Astrocyte (in vitro differentiated cells and primary cell): ENCODE measurements at regions not wholly inside any gene's neighbourhood (a gene's known extent, or its start where the extent isn't known, plus 50 kb on each side); places are given as distances from the start of the nearest gene placed in this dataset.
A peak's percentile ranks its signal among the peaks of the same experiment; 100 is the strongest.

Experiments used
- DNase-seq: peaks from one replicate; pipeline ENCODE4 v3.0.0-alpha.2; 2010; ENCODE audit warnings: low read depth
- FAIRE-seq: peaks from 2 replicates; lab custom pipeline; 2011; peaks lifted over from hg19 to GRCh38; lab: Jason Lieb, UNC
- H2AFZ ChIP-seq: 2 replicates; pipeline ENCODE4 v1.6.0; 2012; ENCODE audit warnings: low read depth, low read length, inconsistent platforms
- H3K27ac ChIP-seq: 2 replicates; pipeline ENCODE4 v1.5.1; 2011; ENCODE audit warnings: low read depth, low read length, inconsistent platforms
- H3K27me3 ChIP-seq: 2 replicates; pipeline ENCODE4 v1.6.0; 2011; ENCODE audit warnings: low read length, inconsistent platforms; ENCODE audit not compliant: insufficient read depth
- H3K36me3 ChIP-seq: 2 replicates; pipeline ENCODE4 v1.5.1; 2011; ENCODE audit warnings: low read length, inconsistent platforms; ENCODE audit not compliant: insufficient read depth
- H3K4me1 ChIP-seq: 2 replicates; pipeline ENCODE4 v1.5.1; 2011; ENCODE audit warnings: low read length, inconsistent platforms; ENCODE audit not compliant: insufficient read depth
- H3K4me2 ChIP-seq: 2 replicates; pipeline ENCODE4 v1.6.0; 2012; ENCODE audit warnings: low read length, inconsistent platforms
- H3K4me3 ChIP-seq: 2 replicates; pipeline ENCODE4 v1.5.1; 2011; ENCODE audit warnings: low read depth, mild to moderate bottlenecking, low read length, inconsistent platforms; ENCODE audit not compliant: insufficient read depth
- H3K79me2 ChIP-seq: 2 replicates; pipeline ENCODE4 v1.6.0; 2012; ENCODE audit warnings: mild to moderate bottlenecking, low read length, inconsistent platforms; ENCODE audit not compliant: insufficient read depth
- H3K9ac ChIP-seq: 2 replicates; pipeline ENCODE4 v1.6.0; 2012; ENCODE audit warnings: mild to moderate bottlenecking, low read length, inconsistent platforms
- H3K9me3 ChIP-seq: 2 replicates; pipeline ENCODE4 v1.5.1; 2012; ENCODE audit warnings: low read depth, mild to moderate bottlenecking, low read length, inconsistent platforms; ENCODE audit not compliant: insufficient read depth
- H4K20me1 ChIP-seq: 2 replicates; pipeline ENCODE4 v1.6.0; 2012; ENCODE audit warnings: low read length, inconsistent platforms; ENCODE audit not compliant: insufficient read depth
- H3K27ac Mint-ChIP-seq: one replicate; pipeline ENCODE4 v1.8.0; 2021; ENCODE audit warnings: mild to moderate bottlenecking, mixed read lengths; ENCODE audit not compliant: unreplicated experiment
- H3K27me3 Mint-ChIP-seq: one replicate; pipeline ENCODE4 v1.8.0; 2021; ENCODE audit warnings: low read depth, mixed read lengths; ENCODE audit not compliant: unreplicated experiment
- H3K36me3 Mint-ChIP-seq: one replicate; pipeline ENCODE4 v1.8.0; 2021; ENCODE audit warnings: low read depth, mixed read lengths; ENCODE audit not compliant: unreplicated experiment
- H3K4me1 Mint-ChIP-seq: one replicate; pipeline ENCODE4 v1.8.0; 2021; ENCODE audit warnings: low read depth, mixed read lengths; ENCODE audit not compliant: unreplicated experiment
- H3K4me3 Mint-ChIP-seq: one replicate; pipeline ENCODE4 v1.8.0; 2021; ENCODE audit warnings: mild to moderate bottlenecking, moderate library complexity, mixed read lengths; ENCODE audit not compliant: unreplicated experiment
- H3K9me3 Mint-ChIP-seq: one replicate; pipeline ENCODE4 v1.8.0; 2021; ENCODE audit warnings: mild to moderate bottlenecking, mixed read lengths; ENCODE audit not compliant: unreplicated experiment
- EZH2 ChIP-seq: IDR thresholded peaks from 2 replicates; pipeline ENCODE4 v1.6.1; 2012; ENCODE audit warnings: mild to moderate bottlenecking, low read length, inconsistent platforms; ENCODE audit not compliant: insufficient read depth
- TF ChIP-seq, protein P1 (sequence below): IDR thresholded peaks from 2 replicates; pipeline ENCODE4 v1.5.1; 2011; ENCODE audit warnings: low read depth, mild to moderate bottlenecking, inconsistent platforms, low read length, moderate library complexity; ENCODE audit not compliant: insufficient read depth

DNA sequence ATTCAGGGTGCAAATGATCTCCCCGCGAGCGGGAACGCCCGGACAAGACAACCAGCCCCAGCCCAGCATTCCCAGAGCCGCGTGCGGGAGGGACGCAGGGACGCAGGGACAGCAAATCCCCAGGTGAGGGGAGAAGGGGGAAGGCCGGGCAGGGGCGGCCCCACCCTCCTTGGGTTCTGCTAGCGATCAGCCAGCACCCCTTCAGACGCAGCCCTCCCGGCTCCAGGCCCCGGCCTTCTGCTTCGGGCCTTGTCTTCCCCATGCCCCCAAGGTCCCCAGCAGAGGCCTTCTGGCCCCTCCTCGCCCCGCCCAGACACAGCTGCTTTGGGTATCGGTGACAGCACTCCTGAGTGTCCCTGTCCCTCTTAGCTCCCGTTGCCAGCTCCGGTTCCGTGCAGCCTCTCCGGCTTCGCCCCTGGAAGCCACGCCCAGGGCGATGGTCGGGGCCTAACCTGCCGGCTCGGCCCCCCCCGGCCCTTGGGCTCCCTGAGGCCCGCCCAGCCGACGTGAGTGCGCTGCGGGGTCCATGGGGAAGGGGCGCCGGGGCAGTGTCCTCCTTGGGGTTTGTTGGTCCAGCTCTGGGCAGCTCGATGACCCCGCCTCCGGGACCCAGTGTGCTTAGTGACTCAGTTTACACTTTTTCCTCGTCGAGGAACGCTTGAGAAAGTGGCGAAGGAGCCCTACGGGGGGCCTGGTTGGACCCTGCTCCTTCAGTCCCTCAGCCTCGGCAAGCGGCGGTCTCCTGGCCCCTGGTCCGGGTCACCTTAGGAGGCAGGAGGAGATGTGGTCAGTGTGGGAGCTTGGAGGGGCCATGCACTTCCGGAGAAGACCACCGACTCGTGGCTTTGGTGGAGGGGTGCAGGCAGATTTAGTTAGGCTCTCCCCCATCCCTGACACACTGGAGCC lies 50.5 kb upstream of the AMZ2 start:
- H3K9me3 ChIP-seq = no peaks in the 10 kb centered on the region
- no peaks in the 10 kb centered on the region for H3K9me3 Mint-ChIP-seq
- FAIRE-seq = no peak
- H3K4me2 ChIP-seq = no peak overlapping the region
- H2AFZ ChIP-seq = no peak overlapping the region
- H3K4me3 ChIP-seq = no peak overlapping the region
- no peaks in the 10 kb centered on the region for H3K36me3 ChIP-seq
- H3K4me1 ChIP-seq = peaks cover 5% of the 10 kb centered on the region
- H3K4me3 Mint-ChIP-seq = no peak overlapping the region
- H3K4me1 Mint-ChIP-seq = peaks cover 3% of the 10 kb centered on the region
- H3K27ac ChIP-seq = no peak overlapping the region
- H4K20me1 ChIP-seq = no peaks in the 10 kb centered on the region
- no peak overlapping the region for H3K27ac Mint-ChIP-seq
- no peak overlapping the region for H3K9ac ChIP-seq
- H3K27me3 Mint-ChIP-seq = peaks cover 64% of the 10 kb centered on the region
- peaks cover 2% of the 10 kb centered on the region for H3K36me3 Mint-ChIP-seq
- H3K27me3 ChIP-seq = peaks cover 67% of the 10 kb centered on the region
- no peak for DNase-seq
- H3K79me2 ChIP-seq = no peaks in the 10 kb centered on the region
- peak; percentile 40 for TF ChIP-seq EZH2
- TF ChIP-seq, protein P1, sequence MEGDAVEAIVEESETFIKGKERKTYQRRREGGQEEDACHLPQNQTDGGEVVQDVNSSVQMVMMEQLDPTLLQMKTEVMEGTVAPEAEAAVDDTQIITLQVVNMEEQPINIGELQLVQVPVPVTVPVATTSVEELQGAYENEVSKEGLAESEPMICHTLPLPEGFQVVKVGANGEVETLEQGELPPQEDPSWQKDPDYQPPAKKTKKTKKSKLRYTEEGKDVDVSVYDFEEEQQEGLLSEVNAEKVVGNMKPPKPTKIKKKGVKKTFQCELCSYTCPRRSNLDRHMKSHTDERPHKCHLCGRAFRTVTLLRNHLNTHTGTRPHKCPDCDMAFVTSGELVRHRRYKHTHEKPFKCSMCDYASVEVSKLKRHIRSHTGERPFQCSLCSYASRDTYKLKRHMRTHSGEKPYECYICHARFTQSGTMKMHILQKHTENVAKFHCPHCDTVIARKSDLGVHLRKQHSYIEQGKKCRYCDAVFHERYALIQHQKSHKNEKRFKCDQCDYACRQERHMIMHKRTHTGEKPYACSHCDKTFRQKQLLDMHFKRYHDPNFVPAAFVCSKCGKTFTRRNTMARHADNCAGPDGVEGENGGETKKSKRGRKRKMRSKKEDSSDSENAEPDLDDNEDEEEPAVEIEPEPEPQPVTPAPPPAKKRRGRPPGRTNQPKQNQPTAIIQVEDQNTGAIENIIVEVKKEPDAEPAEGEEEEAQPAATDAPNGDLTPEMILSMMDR = no peak

GRCh38 chr17:68197997-68198930 lies 49.6 kb upstream of the AMZ2 start:
- TF ChIP-seq, protein P1 = no peak
- peak; percentile 51 for TF ChIP-seq EZH2
- Histone ChIP-seq H3K4me2 (no peak overlapping the region), H3K4me1 (peaks cover 5% of the 10 kb centered on the region), H3K4me3 (no peak overlapping the region), H3K27me3 (peaks cover 62% of the 10 kb centered on the region), H4K20me1 (no peaks in the 10 kb centered on the region), H3K36me3 (no peaks in the 10 kb centered on the region), H3K9ac (no peak overlapping the region), H3K9me3 (no peaks in the 10 kb centered on the region), H3K27ac (no peak overlapping the region), H3K79me2 (no peaks in the 10 kb centered on the region), H2AFZ (no peak overlapping the region)
- peaks cover 3% of the 10 kb centered on the region for H3K4me1 Mint-ChIP-seq
- H3K36me3 Mint-ChIP-seq = peaks cover 2% of the 10 kb centered on the region
- H3K27ac Mint-ChIP-seq = no peak overlapping the region
- FAIRE-seq = no peak
- H3K9me3 Mint-ChIP-seq = no peaks in the 10 kb centered on the region
- no peak for DNase-seq
- no peak overlapping the region for H3K4me3 Mint-ChIP-seq
- peaks cover 66% of the 10 kb centered on the region for H3K27me3 Mint-ChIP-seq
